H1 (cell line): ENCODE measurements at regions not wholly inside any gene's neighbourhood (a gene's known extent, or its start where the extent isn't known, plus 50 kb on each side); places are given as distances from the start of the nearest gene placed in this dataset.

Experiments
- CTCF ChIA-PET: fragments of 300-600 bp; sonication (Branson Sonifier 250); formaldehyde crosslinking; loops from one replicate; lab custom pipeline; 2021; ENCODE audit not compliant: partially characterized antibody; lab: Charles Lee
- POLR2A ChIA-PET: fragments of 300-600 bp; sonication (Branson Sonifier 250); formaldehyde crosslinking; loops from one replicate; lab custom pipeline; 2021; ENCODE audit warnings: inconsistent platforms; ENCODE audit not compliant: partially characterized antibody; lab: Charles Lee
- DNase-seq, 2 experiments: peaks; one replicate each; pipeline versions ENCODE4 v3.0.0 to v3.0.0-alpha.2; 2010 to 2022; ENCODE audit warnings: low spot score in 2 of 2, low read depth in 1 of 2, mixed read lengths in 1 of 2
- FAIRE-seq: peaks from 2 replicates; lab custom pipeline; 2011; peaks lifted over from hg19 to GRCh38; lab: Jason Lieb, UNC
- H2AFZ ChIP-seq: 2 replicates; pipeline ENCODE4 v1.8.1; 2012; ENCODE audit warnings: low read length, inconsistent platforms
- H2AK5ac ChIP-seq: 2 replicates; pipeline ENCODE4 v1.6.1; 2013; ENCODE audit warnings: low read depth, low read length
- H2BK120ac ChIP-seq: replicated peaks from 2 replicates; pipeline ENCODE3; 2013; ENCODE audit warnings: low read depth, low read length, inconsistent platforms
- H2BK12ac ChIP-seq: 2 replicates; pipeline ENCODE4 v1.6.1; 2013; ENCODE audit warnings: low read depth, low read length
- H2BK15ac ChIP-seq: 2 replicates; pipeline ENCODE4 v1.6.1; 2013; ENCODE audit warnings: low read length
- H2BK20ac ChIP-seq: 2 replicates; pipeline ENCODE4 v1.6.1; 2013; ENCODE audit warnings: low read length
- H2BK5ac ChIP-seq: 2 replicates; pipeline ENCODE4 v1.6.1; 2013; ENCODE audit warnings: low read depth, low read length
- H3K14ac ChIP-seq: 2 replicates; pipeline ENCODE4 v1.6.1; 2013; ENCODE audit warnings: inconsistent platforms; ENCODE audit not compliant: insufficient read length
- H3K18ac ChIP-seq: 2 replicates; pipeline ENCODE4 v1.6.1; 2013; ENCODE audit warnings: low read length; ENCODE audit errors: extremely low read depth
- H3K23ac ChIP-seq: 2 replicates; pipeline ENCODE4 v1.6.1; 2013; ENCODE audit warnings: inconsistent platforms; ENCODE audit not compliant: insufficient read length
- H3K23me2 ChIP-seq: 2 replicates; pipeline ENCODE4 v1.6.1; 2013; ENCODE audit warnings: low read depth, low read length
- H3K27ac ChIP-seq: 2 replicates; pipeline ENCODE4 v1.6.1; 2011; ENCODE audit warnings: low read depth, low read length, inconsistent platforms
- H3K27me3 ChIP-seq, 4 experiments: replicated peaks in 1 of 4; 1 replicate in 1 of 4; 2 replicates in 3 of 4; pipeline versions ENCODE4 v1.6.1 to v1.8.1; 2011 to 2013; ENCODE audit warnings: low read length in 3 of 4, mild to moderate bottlenecking in 3 of 4, inconsistent platforms in 2 of 4, mixed read lengths in 2 of 4, moderate library complexity in 1 of 4; ENCODE audit not compliant: control insufficient read depth in 3 of 4, insufficient read depth in 3 of 4; ENCODE audit errors: extremely low read depth in 1 of 4
- H3K36me3 ChIP-seq, 4 experiments: 2 replicates each; pipeline versions ENCODE4 v1.6.1 to v1.8.1; 2011 to 2013; ENCODE audit warnings: mild to moderate bottlenecking in 4 of 4, low read length in 3 of 4, moderate library complexity in 2 of 4, control low read depth in 1 of 4, inconsistent platforms in 1 of 4; ENCODE audit not compliant: insufficient read depth in 4 of 4, control insufficient read depth in 2 of 4
- H3K4ac ChIP-seq: replicated peaks from 2 replicates; pipeline ENCODE3; 2013; ENCODE audit warnings: low read length, low read depth, mixed read lengths, inconsistent platforms; ENCODE audit not compliant: insufficient read length
- H3K4me1 ChIP-seq, 4 experiments: replicated peaks in 1 of 4; 1 replicate in 1 of 4; 2 replicates in 3 of 4; pipeline versions ENCODE4 v1.6.1 to v1.8.1; 2011 to 2013; ENCODE audit warnings: low read length in 3 of 4, inconsistent platforms in 2 of 4, mixed read lengths in 1 of 4; ENCODE audit not compliant: insufficient read depth in 4 of 4, control insufficient read depth in 3 of 4
- H3K4me2 ChIP-seq, 2 experiments: 2 replicates each; pipeline versions ENCODE4 v1.6.1 to v1.8.1; 2011 to 2013; ENCODE audit warnings: low read depth in 2 of 2, low read length in 2 of 2, control low read depth in 1 of 2, inconsistent platforms in 1 of 2, mild to moderate bottlenecking in 1 of 2; ENCODE audit not compliant: insufficient read depth in 1 of 2
- H3K4me3 ChIP-seq, 4 experiments: fragments of 200-600, 300-600 bp in 1 of 4; sonication (generic), shearing (Covaris generic), sonication (Bioruptor Twin) in 1 of 4; 2 replicates each; pipeline versions ENCODE4 v1.5.1 to v1.8.1; 2011 to 2016; ENCODE audit warnings: low read length in 4 of 4, low read depth in 3 of 4, control low read depth in 2 of 4, inconsistent platforms in 2 of 4, mild to moderate bottlenecking in 2 of 4, mixed read lengths in 1 of 4, moderate library complexity in 1 of 4; ENCODE audit not compliant: insufficient read depth in 2 of 4; ENCODE audit errors: extremely low read depth in 1 of 4
- H3K56ac ChIP-seq: replicated peaks from 2 replicates; pipeline ENCODE3; 2013; ENCODE audit warnings: low read depth, mild to moderate bottlenecking, mixed read lengths, low read length, inconsistent platforms; ENCODE audit not compliant: insufficient read length
- H3K79me1 ChIP-seq: 2 replicates; pipeline ENCODE4 v1.6.1; 2013; ENCODE audit warnings: low read depth, low read length, control low read depth
- H3K79me2 ChIP-seq, 2 experiments: 2 replicates each; pipeline versions ENCODE4 v1.6.1 to v1.8.1; 2012 to 2013; ENCODE audit warnings: low read length in 2 of 2, mild to moderate bottlenecking in 2 of 2, inconsistent platforms in 1 of 2; ENCODE audit not compliant: insufficient read depth in 2 of 2, control insufficient read depth in 1 of 2
- H3K9ac ChIP-seq, 4 experiments: replicated peaks in 1 of 4; 1 replicate in 1 of 4; 2 replicates in 3 of 4; pipeline versions ENCODE4 v1.6.1 to v1.8.1; 2011 to 2013; ENCODE audit warnings: low read depth in 3 of 4, low read length in 3 of 4, control low read depth in 2 of 4, mild to moderate bottlenecking in 2 of 4, moderate library complexity in 2 of 4, inconsistent platforms in 1 of 4; ENCODE audit errors: extremely low read depth in 1 of 4
- H3K9me3 ChIP-seq, 2 experiments: 2 replicates each; pipeline versions ENCODE4 v1.6.1 to v1.8.1; 2012 to 2013; ENCODE audit warnings: mild to moderate bottlenecking in 2 of 2, moderate library complexity in 2 of 2, control low read depth in 1 of 2, inconsistent platforms in 1 of 2, low read depth in 1 of 2, low read length in 1 of 2, mixed read lengths in 1 of 2; ENCODE audit not compliant: insufficient read depth in 2 of 2
- H4K20me1 ChIP-seq, 2 experiments: replicated peaks in 1 of 2; 2 replicates each; pipeline versions ENCODE3 to v1.8.1; 2011 to 2013; ENCODE audit warnings: inconsistent platforms in 2 of 2, low read length in 2 of 2, mild to moderate bottlenecking in 1 of 2; ENCODE audit not compliant: insufficient read depth in 2 of 2, control insufficient read depth in 1 of 2
- H4K5ac ChIP-seq: 2 replicates; pipeline ENCODE4 v1.6.1; 2013; ENCODE audit warnings: low read length, low read depth, mixed read lengths, inconsistent platforms; ENCODE audit not compliant: insufficient read length
- H4K8ac ChIP-seq: 2 replicates; pipeline ENCODE4 v1.8.0; 2013; ENCODE audit warnings: mild to moderate bottlenecking, moderate library complexity, low read length, inconsistent platforms; ENCODE audit not compliant: insufficient read depth; ENCODE audit errors: extremely low read depth
- H4K91ac ChIP-seq: replicated peaks from 2 replicates; pipeline ENCODE3; 2013; ENCODE audit warnings: low read length, mixed read lengths, inconsistent platforms; ENCODE audit not compliant: insufficient read length
- ATF3 ChIP-seq: IDR thresholded peaks from 2 replicates; pipeline ENCODE4 v1.6.1; 2011; ENCODE audit warnings: low read depth, mild to moderate bottlenecking, low read length; ENCODE audit not compliant: insufficient read depth
- CBX5 ChIP-seq: fragments of 300-800, 300-1000 bp; sonication (generic); IDR thresholded peaks from 2 replicates; pipeline ENCODE4 v1.7.1; 2016; ENCODE audit warnings: antibody characterized with exemption, low read length, low read depth
- CHD1 ChIP-seq: IDR thresholded peaks from 2 replicates; pipeline ENCODE4 v1.6.1; 2012; ENCODE audit warnings: low read depth, low read length, improper control_type of control experiment
- CREB1 ChIP-seq: IDR thresholded peaks from 2 replicates; pipeline ENCODE4 v1.6.1; 2012; ENCODE audit warnings: inconsistent platforms
- E2F6 ChIP-seq: IDR thresholded peaks from 2 replicates; pipeline ENCODE4 v1.6.1; 2012; ENCODE audit warnings: inconsistent platforms
- EGR1 ChIP-seq: IDR thresholded peaks from 2 replicates; pipeline ENCODE4 v1.6.1; 2011; ENCODE audit warnings: low read depth, low read length, borderline replicate concordance
- GTF2F1 ChIP-seq: IDR thresholded peaks from 2 replicates; pipeline ENCODE4 v1.6.1; 2012; ENCODE audit warnings: low read depth, low read length, improper control_type of control experiment, borderline replicate concordance
- KDM1A ChIP-seq: fragments of 200-600, 300-600 bp; sonication (generic); IDR thresholded peaks from 2 replicates; pipeline ENCODE4 v1.7.1; 2016; ENCODE audit warnings: mild to moderate bottlenecking, low read length, borderline replicate concordance
- RAD21 ChIP-seq, 2 experiments: IDR thresholded peaks in 1 of 2; conservative IDR thresholded peaks in 1 of 2; 2 replicates each; pipeline ENCODE4 v1.6.1; 2011; ENCODE audit warnings: low read depth in 2 of 2, low read length in 2 of 2, improper control_type of control experiment in 1 of 2, inconsistent platforms in 1 of 2, mild to moderate bottlenecking in 1 of 2, moderate library complexity in 1 of 2
- RBBP5 ChIP-seq: IDR thresholded peaks from 2 replicates; pipeline ENCODE4 v1.7.1; 2012; ENCODE audit warnings: low read depth, mild to moderate bottlenecking, inconsistent platforms, low read length, moderate library complexity, borderline replicate concordance
- RFX5 ChIP-seq: IDR thresholded peaks from 2 replicates; pipeline ENCODE4 v1.6.1; 2011; ENCODE audit warnings: low read depth, low read length, improper control_type of control experiment, borderline replicate concordance
- SP4 ChIP-seq: IDR thresholded peaks from 2 replicates; pipeline ENCODE4 v1.6.1; 2012; ENCODE audit warnings: low read length, inconsistent platforms
- TAF7 ChIP-seq: optimal IDR thresholded peaks from 2 replicates; pipeline ENCODE3; 2011; ENCODE audit warnings: low read depth, mild to moderate bottlenecking, inconsistent platforms, low read length, moderate library complexity, borderline replicate concordance
- ZNF274 ChIP-seq: IDR thresholded peaks from 2 replicates; pipeline ENCODE4 v1.7.0; 2012; ENCODE audit warnings: low read length, borderline replicate concordance; ENCODE audit errors: extremely low read depth
- WGBS, 2 experiments: shearing (Covaris generic) in 1 of 2; methylation state at CpG; one replicate each; pipeline versions ENCODE4 v1.1.6 to v1.1.7; 2013 to 2015; ENCODE audit warnings: low lambda C conversion rate in 2 of 2, mixed read lengths in 2 of 2, inconsistent platforms in 1 of 2, low coverage in 1 of 2, missing lambda C conversion rate in 1 of 2; ENCODE audit not compliant: insufficient replicate concordance in 2 of 2, insufficient coverage in 1 of 2, insufficient read length in 1 of 2; ENCODE audit errors: extremely low coverage in 1 of 2, missing lambda C conversion rate in 1 of 2; 5-methylcytosine and 5-hydroxymethylcytosine counted together

GRCh38 chr9:82911996-82912395 lies 150.9 kb downstream of the RASEF start:
- no peak overlapping the region for H3K14ac ChIP-seq
- H4K91ac ChIP-seq, result no peak overlapping the region
- H3K79me1 ChIP-seq, result no peaks in the 10 kb centered on the region
- no peak overlapping the region for H3K4ac ChIP-seq
- H3K23me2 ChIP-seq, result no peaks in the 10 kb centered on the region
- no peak overlapping the region for H2BK120ac ChIP-seq
- H4K5ac ChIP-seq, result no peak overlapping the region
- H2AFZ ChIP-seq, result no peak overlapping the region
- no peaks in the 10 kb centered on the region for H3K4me1 ChIP-seq
- no peak overlapping the region for H2BK20ac ChIP-seq
- H4K8ac ChIP-seq, result no peak overlapping the region
- H2BK12ac ChIP-seq, result no peak overlapping the region
- no peaks in the 10 kb centered on the region for H3K79me2 ChIP-seq
- H4K20me1 ChIP-seq, result no peaks in the 10 kb centered on the region
- H3K36me3 ChIP-seq, result peaks cover 0 to 13% (median 4%) of the 10 kb centered on the region in 4 experiments; a peak in 3 of 8 replicates
- FAIRE-seq, result no peak
- no peaks in the 10 kb centered on the region for H3K27me3 ChIP-seq
- H2BK5ac ChIP-seq, result no peak overlapping the region
- H3K56ac ChIP-seq, result no peak overlapping the region
- H2AK5ac ChIP-seq, result no peak overlapping the region
- H2BK15ac ChIP-seq, result no peak overlapping the region
- ChIA-PET CTCF (interaction anchor here (0.5 to 3.1 kb wide), 9 partner anchors 8 to 362 kb away, joined by 3 to 10 read pairs (median 4); no protein-coding TSS in a partner anchor), POLR2A (no interaction called here)
- peaks cover 20 to 22% of the 10 kb centered on the region in 2 experiments for H3K9me3 ChIP-seq
- H3K9ac ChIP-seq, result no peak overlapping the region
- H3K23ac ChIP-seq, result no peak overlapping the region
- H3K4me3 ChIP-seq, result no peak overlapping the region
- no peak overlapping the region for H3K27ac ChIP-seq
- H3K4me2 ChIP-seq, result no peak overlapping the region
- 86 to 100% methylated on average over 1 to 3 of the region's 3 CpGs for WGBS, 2 experiments
- no peak for DNase-seq
- H3K18ac ChIP-seq, result no peak overlapping the region
- no peak for TF ChIP-seq TAF7
- no peak for TF ChIP-seq RAD21 (IDR thresholded peaks at IDR 0.05 in 1 of 2, conservative IDR thresholded peaks at IDR 0.05 in 1 of 2; ENCODE audit: low read depth in 2 of 2, low read length in 2 of 2)
- TF ChIP-seq EGR1, result no peak
- no peak for TF ChIP-seq E2F6
- no peak for TF ChIP-seq KDM1A
- TF ChIP-seq ZNF274, result no peak
- no peak for TF ChIP-seq ATF3
- TF ChIP-seq SP4, result no peak
- TF ChIP-seq CREB1, result no peak
- TF ChIP-seq RBBP5, result no peak
- no peak for TF ChIP-seq GTF2F1
- no peak for TF ChIP-seq CHD1
- no peak for TF ChIP-seq CBX5
- no peak for TF ChIP-seq RFX5
